Activated CD4-positive, alpha-beta T cell treated with anti-CD3 and anti-CD28 coated beads, Interleukin-2, amount 10 ng/mL, durations not matched to agents 7 days and 5 days (primary cell): ENCODE measurements at regions not wholly inside any gene's neighbourhood (a gene's known extent, or its start where the extent isn't known, plus 50 kb on each side); places are given as distances from the start of the nearest gene placed in this dataset.
"Not testable (repeated sequence)": the region's sequence is repeated elsewhere in the genome, so short reads cannot be mapped to it uniquely, and the experiment has no call there.

ENCODE experiments used
- CTCF ChIA-PET: fragments of 350-600 bp; sonication (Branson Sonifier 250); formaldehyde crosslinking; loops from one replicate; lab custom pipeline; 2021; ENCODE audit warnings: antibody characterized with exemption; lab: Charles Lee
- POLR2A ChIA-PET: fragments of 350-600 bp; sonication (Branson Sonifier 250); formaldehyde crosslinking; loops from one replicate; lab custom pipeline; 2021; ENCODE audit warnings: antibody characterized with exemption; lab: Charles Lee
- DNase-seq: peaks from one replicate; pipeline ENCODE4 v3.0.0-alpha.2; 2020
- H3K27ac Mint-ChIP-seq: one replicate; pipeline ENCODE4 v1.8.0; 2021; ENCODE audit warnings: mild to moderate bottlenecking, moderate library complexity, mixed read lengths
- H3K27me3 Mint-ChIP-seq: one replicate; pipeline ENCODE4 v1.8.0; 2021; ENCODE audit warnings: mixed read lengths
- H3K36me3 Mint-ChIP-seq: one replicate; pipeline ENCODE4 v1.8.0; 2021; ENCODE audit warnings: low read depth, mixed read lengths
- H3K4me1 Mint-ChIP-seq: one replicate; pipeline ENCODE4 v1.8.0; 2021; ENCODE audit warnings: mixed read lengths
- H3K4me3 Mint-ChIP-seq: one replicate; pipeline ENCODE4 v1.8.0; 2021; ENCODE audit warnings: mild to moderate bottlenecking, moderate library complexity, mixed read lengths
- H3K9me3 Mint-ChIP-seq: one replicate; pipeline ENCODE4 v1.8.0; 2021; ENCODE audit warnings: mixed read lengths

GRCh38 chr5:107726896-107727295 lies 56.2 kb upstream of the EFNA5 start:
- H3K4me1 Mint-ChIP-seq = no peaks in the 10 kb centered on the region
- no peaks in the 10 kb centered on the region for H3K36me3 Mint-ChIP-seq
- peaks cover 5% of the 10 kb centered on the region for H3K9me3 Mint-ChIP-seq
- H3K27ac Mint-ChIP-seq = no peak overlapping the region
- ChIA-PET POLR2A (no interaction called here), CTCF (no interaction called here)
- DNase-seq = no peak
- H3K27me3 Mint-ChIP-seq = peaks cover 5% of the 10 kb centered on the region
- no peak overlapping the region for H3K4me3 Mint-ChIP-seq

GRCh38 chr5:107724642-107725041 lies 53.9 kb upstream of the EFNA5 start:
- POLR2A ChIA-PET = no interaction called here
- CTCF ChIA-PET = no interaction called here
- DNase-seq = no peak
- no peak overlapping the region for H3K27ac Mint-ChIP-seq
- no peaks in the 10 kb centered on the region for H3K4me1 Mint-ChIP-seq
- H3K9me3 Mint-ChIP-seq = peaks cover 22% of the 10 kb centered on the region
- H3K27me3 Mint-ChIP-seq = peaks cover 13% of the 10 kb centered on the region
- H3K36me3 Mint-ChIP-seq = no peaks in the 10 kb centered on the region
- no peak overlapping the region for H3K4me3 Mint-ChIP-seq

- CTCF ChIA-PET, POLR2A ChIA-PET: not testable (repeated sequence)
These were observed 50.5 kb upstream of the EFNA5 start for GRCh38 chr5:107721241-107721640.

More at GRCh38 chr5:107721241-107721640, 50.5 kb upstream of the EFNA5 start:
- not testable (repeated sequence) for H3K27ac Mint-ChIP-seq, H3K4me1 Mint-ChIP-seq, H3K36me3 Mint-ChIP-seq, H3K4me3 Mint-ChIP-seq, DNase-seq, H3K27me3 Mint-ChIP-seq
- H3K9me3 Mint-ChIP-seq = peaks cover 22% of the 10 kb centered on the region
